BLaER1 (cell line): ENCODE measurements at regions not wholly inside any gene's neighbourhood (a gene's known extent, or its start where the extent isn't known, plus 50 kb on each side); places are given as distances from the start of the nearest gene placed in this dataset.
A peak's percentile ranks its signal among the peaks of the same experiment; 100 is the strongest.

Experiments
- H3K27ac ChIP-seq: shearing (Covaris generic); formaldehyde crosslinking; 2 replicates; pipeline ENCODE4 v1.8.1; 2022
- H3K27me3 ChIP-seq: shearing (Covaris generic); formaldehyde crosslinking; 2 replicates; pipeline ENCODE4 v1.8.1; 2022
- H3K36me3 ChIP-seq: shearing (Covaris generic); formaldehyde crosslinking; 2 replicates; pipeline ENCODE4 v1.8.1; 2022
- H3K4me1 ChIP-seq: shearing (Covaris generic); formaldehyde crosslinking; 2 replicates; pipeline ENCODE4 v1.8.1; 2022
- H3K4me2 ChIP-seq: shearing (Covaris generic); formaldehyde crosslinking; 2 replicates; pipeline ENCODE4 v1.8.1; 2022
- H3K4me3 ChIP-seq: shearing (Covaris generic); formaldehyde crosslinking; 2 replicates; pipeline ENCODE4 v1.8.1; 2022
- H3K9ac ChIP-seq: shearing (Covaris generic); formaldehyde crosslinking; 2 replicates; pipeline ENCODE4 v1.8.1; 2022
- H3K9me3 ChIP-seq: shearing (Covaris generic); formaldehyde crosslinking; 2 replicates; pipeline ENCODE4 v1.8.1; 2022
- H4K20me1 ChIP-seq: shearing (Covaris generic); formaldehyde crosslinking; 2 replicates; pipeline ENCODE4 v1.8.1; 2022
- Cebpa-rat ChIP-seq: shearing (Covaris generic); IDR thresholded peaks from 2 replicates; pipeline ENCODE4 v1.8.1; 2022

DNA sequence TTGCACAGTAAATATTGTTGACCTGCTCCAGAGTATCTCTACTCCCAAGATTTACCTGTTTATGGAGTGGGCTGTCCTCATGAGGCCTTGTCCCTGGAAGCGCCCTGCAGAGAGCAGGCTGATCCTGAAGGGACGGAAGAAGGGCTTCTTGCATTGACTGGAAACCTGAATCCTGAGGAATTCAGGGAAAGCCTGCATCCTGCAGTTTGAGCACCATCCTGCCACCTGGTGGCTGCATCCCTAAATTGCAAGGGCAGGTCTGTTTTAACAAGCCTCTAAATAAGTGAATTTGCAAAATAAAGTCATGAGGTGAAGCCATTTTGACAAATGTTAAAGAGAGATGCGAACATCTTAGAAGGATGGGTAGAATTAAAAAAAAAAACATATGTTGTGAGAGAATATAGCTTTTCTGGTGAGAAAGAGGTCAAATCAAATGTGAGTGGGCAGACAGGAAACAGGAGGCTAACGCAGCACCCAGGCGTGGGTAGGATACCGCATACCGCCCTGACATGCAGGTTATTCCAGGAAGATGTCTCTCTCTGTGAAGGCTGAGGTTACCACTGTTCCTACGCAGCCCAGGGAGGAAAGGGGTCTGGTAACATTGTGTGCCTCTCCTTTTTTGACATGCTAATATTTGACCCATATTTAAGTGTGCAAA, 754.9 kb downstream of the RNF144A start:
- no peak overlapping the region for H3K4me2 ChIP-seq

DNA sequence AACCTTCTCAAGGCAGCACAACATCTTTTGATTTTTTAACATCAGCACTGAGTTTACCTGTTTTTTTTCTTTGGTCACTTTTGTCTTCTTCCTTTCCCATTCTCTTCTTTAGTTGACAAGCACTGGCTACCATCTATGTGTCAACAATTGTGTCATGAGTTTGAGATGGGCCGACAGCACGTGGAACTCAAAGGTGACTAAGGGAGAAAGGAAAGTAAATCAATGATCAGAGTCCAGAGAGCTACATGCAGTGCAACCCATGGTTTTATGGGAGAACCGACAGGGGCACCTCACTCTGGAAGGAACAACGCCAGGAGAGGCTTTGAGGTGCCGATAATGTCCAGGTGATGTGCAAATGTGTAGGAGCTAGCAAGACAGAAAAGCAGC, 755.5 kb downstream of the RNF144A start:
- H3K4me1 ChIP-seq = no peaks in the 10 kb centered on the region
- H3K27ac ChIP-seq = no peak overlapping the region
- H3K36me3 ChIP-seq = no peaks in the 10 kb centered on the region
- no peak overlapping the region for H3K9ac ChIP-seq
- no peak overlapping the region for H3K4me2 ChIP-seq
- H3K4me3 ChIP-seq = no peak overlapping the region
- H3K27me3 ChIP-seq = no peaks in the 10 kb centered on the region
- H4K20me1 ChIP-seq = no peaks in the 10 kb centered on the region
- no peak for TF ChIP-seq Cebpa-rat
- H3K9me3 ChIP-seq = no peaks in the 10 kb centered on the region

More for the DNA sequence above, 754.9 kb downstream of the RNF144A start:
- Histone ChIP-seq H3K9me3 (no peaks in the 10 kb centered on the region), H4K20me1 (no peaks in the 10 kb centered on the region), H3K27ac (no peak overlapping the region), H3K36me3 (no peaks in the 10 kb centered on the region), H3K9ac (no peak overlapping the region), H3K27me3 (no peaks in the 10 kb centered on the region), H3K4me1 (no peaks in the 10 kb centered on the region), H3K4me3 (no peak overlapping the region)
- TF ChIP-seq Cebpa-rat = no peak

DNA sequence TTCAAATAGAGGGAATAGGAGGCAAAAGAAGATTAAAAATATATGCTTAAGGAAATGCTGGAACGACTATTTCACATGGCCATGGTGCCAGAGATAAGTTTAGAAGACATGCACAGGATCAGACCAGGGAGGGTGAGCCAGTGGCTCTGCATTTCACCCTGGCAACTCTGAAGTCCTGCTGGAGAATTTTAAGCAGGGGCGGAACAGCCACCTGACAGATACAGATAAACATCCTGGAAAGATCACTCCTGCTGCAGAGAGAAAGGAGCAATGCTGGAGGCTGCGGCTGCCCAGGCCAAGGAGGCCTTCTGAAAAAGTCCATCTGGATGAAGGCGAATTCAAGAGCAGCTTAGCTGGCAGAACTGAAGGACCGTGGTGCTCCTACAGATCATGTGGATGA, 755.9 kb downstream of the RNF144A start:
- H3K4me3 ChIP-seq = no peak overlapping the region
- H3K9me3 ChIP-seq = no peaks in the 10 kb centered on the region
- no peak for TF ChIP-seq Cebpa-rat
- no peak overlapping the region for H3K4me2 ChIP-seq
- H4K20me1 ChIP-seq = no peaks in the 10 kb centered on the region
- no peaks in the 10 kb centered on the region for H3K27me3 ChIP-seq
- H3K36me3 ChIP-seq = no peaks in the 10 kb centered on the region
- no peak overlapping the region for H3K9ac ChIP-seq
- H3K27ac ChIP-seq = no peak overlapping the region
- no peaks in the 10 kb centered on the region for H3K4me1 ChIP-seq

DNA sequence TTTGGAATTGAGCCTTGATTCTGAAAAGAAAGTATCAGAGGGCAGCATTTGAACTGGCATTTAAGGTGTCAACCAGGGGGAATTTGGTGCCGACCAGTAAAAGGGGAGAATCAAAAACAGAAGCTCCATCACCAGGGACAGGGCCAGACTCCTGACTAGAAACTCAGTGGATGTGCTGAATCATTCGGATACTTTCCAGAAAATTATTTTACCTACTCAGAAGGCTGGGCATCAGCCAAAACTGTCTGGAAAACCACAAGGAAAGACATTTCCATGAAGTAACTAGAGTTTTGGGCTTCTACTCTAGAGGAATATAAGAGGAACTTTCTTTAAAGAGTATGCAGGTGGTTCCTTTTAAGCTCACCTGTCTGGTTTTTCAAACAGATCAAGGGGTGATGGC, 756.6 kb downstream of the RNF144A start:
- Histone ChIP-seq H3K9ac (no peak overlapping the region), H3K27me3 (no peaks in the 10 kb centered on the region), H3K4me1 (no peaks in the 10 kb centered on the region), H3K36me3 (no peaks in the 10 kb centered on the region), H3K9me3 (no peaks in the 10 kb centered on the region), H3K27ac (no peak overlapping the region), H3K4me2 (no peak overlapping the region), H3K4me3 (no peak overlapping the region), H4K20me1 (no peaks in the 10 kb centered on the region)
- TF ChIP-seq Cebpa-rat = no peak

DNA sequence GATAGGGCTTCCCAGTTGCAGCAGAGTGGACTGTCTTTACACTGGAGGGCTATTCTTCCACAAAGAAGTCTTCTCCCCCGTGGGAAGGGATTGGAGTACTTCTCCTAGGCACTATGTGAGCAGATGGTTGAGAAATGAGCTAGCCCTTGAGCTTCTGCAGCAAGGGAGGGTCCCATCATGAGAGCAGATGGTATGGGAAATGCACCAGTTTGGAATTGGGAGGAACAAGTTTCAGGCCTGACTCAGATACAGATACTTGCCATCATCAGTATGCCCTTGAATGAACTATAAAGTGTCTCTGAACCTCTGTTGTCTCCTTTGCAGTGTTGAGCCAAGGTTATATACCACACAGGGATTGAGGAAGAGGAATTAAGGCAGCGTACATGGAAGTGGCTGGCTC, 757.4 kb downstream of the RNF144A start:
- Histone ChIP-seq H3K27ac (no peak overlapping the region), H3K9me3 (no peaks in the 10 kb centered on the region), H3K9ac (no peak overlapping the region), H3K4me1 (no peaks in the 10 kb centered on the region), H3K27me3 (no peaks in the 10 kb centered on the region), H3K4me3 (no peak overlapping the region), H3K4me2 (no peak overlapping the region), H4K20me1 (no peaks in the 10 kb centered on the region), H3K36me3 (no peaks in the 10 kb centered on the region)
- TF ChIP-seq Cebpa-rat = no peak

DNA sequence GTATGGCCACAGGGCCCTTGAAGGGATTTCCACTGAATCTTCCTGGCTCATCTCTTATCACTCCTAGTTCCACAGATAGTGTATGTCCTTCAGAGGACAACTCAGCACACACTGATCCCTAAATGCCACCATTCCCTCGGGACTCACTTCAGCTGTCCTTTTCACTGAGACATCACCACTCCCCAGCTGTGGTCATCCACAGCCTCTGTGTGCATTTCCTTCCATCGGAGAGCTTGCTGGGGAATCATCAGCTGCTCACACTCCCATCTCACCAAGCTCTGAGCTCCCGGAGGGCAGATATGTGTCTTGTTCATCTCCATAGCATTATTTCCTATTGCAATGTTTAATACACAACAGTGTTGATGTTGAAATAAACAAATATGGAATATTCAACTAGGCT, 759.5 kb downstream of the RNF144A start:
- Histone ChIP-seq H3K27me3 (no peaks in the 10 kb centered on the region), H3K4me1 (no peaks in the 10 kb centered on the region), H3K9me3 (no peaks in the 10 kb centered on the region), H3K4me3 (no peak overlapping the region), H3K27ac (no peak overlapping the region), H3K36me3 (no peaks in the 10 kb centered on the region), H3K4me2 (no peak overlapping the region), H3K9ac (no peak overlapping the region), H4K20me1 (no peaks in the 10 kb centered on the region)
- no peak for TF ChIP-seq Cebpa-rat

DNA sequence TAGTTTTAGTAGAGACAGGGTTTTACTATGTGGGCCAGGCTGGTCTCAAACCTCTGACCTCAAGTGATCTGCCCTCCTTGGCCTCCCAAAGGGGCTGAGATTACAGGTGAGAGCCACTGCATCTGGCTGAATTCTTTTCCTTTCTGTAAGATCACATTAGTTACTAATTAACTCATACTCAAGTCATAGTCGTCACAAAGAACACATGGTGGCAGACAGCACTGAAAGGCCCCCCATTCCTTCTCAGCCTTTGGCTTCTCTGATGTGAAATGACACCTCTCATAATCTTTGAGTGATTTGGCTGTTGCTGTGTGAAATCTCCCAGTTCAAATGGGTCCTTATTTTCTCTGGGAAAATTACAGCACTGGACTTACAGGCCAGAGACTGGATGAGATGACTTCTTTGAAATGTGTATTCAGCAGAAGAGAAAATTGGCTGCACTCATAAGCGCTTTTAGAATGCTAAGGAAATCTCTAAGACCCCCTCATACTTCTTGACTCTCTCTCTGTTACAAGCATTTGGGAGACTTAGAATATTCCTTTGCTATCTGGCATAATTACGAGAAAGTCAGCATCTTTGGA, 764.8 kb downstream of the RNF144A start:
- no peaks in the 10 kb centered on the region for H3K9me3 ChIP-seq
- no peak overlapping the region for H3K9ac ChIP-seq
- H4K20me1 ChIP-seq = no peaks in the 10 kb centered on the region
- TF ChIP-seq Cebpa-rat = no peak
- peaks cover 10% of the 10 kb centered on the region for H3K4me1 ChIP-seq
- H3K4me2 ChIP-seq = no peak overlapping the region
- H3K36me3 ChIP-seq = no peaks in the 10 kb centered on the region
- no peak overlapping the region for H3K27ac ChIP-seq
- no peaks in the 10 kb centered on the region for H3K27me3 ChIP-seq
- H3K4me3 ChIP-seq = no peak overlapping the region

DNA sequence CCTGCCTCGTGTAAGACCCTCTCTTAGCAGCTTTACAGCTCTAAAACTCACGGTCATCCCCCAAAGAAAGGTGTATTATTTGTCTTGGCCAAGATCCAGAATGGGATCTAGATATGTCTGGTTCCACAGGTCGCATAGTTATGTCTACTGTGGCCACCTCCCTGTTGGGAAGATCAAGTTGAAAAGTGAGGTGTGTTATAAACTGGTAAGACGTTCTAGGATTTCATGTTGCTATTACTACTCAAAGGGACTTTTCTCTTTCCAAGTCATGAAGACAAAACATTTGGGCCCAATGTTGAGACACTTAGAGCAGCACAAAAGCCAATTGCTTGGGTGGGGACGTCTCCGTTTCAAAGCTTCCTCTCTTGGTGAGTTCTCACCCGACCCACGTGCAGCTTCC, 766.0 kb downstream of the RNF144A start:
- no peak for TF ChIP-seq Cebpa-rat
- H3K27me3 ChIP-seq = no peaks in the 10 kb centered on the region
- no peaks in the 10 kb centered on the region for H3K36me3 ChIP-seq
- no peak overlapping the region for H3K4me3 ChIP-seq
- H3K9me3 ChIP-seq = no peaks in the 10 kb centered on the region
- no peak overlapping the region for H3K27ac ChIP-seq
- peaks cover 10% of the 10 kb centered on the region for H3K4me1 ChIP-seq
- no peaks in the 10 kb centered on the region for H4K20me1 ChIP-seq
- H3K4me2 ChIP-seq = peak overlapping the region; percentile 56; the same call in 1 of the 2 replicates
- no peak overlapping the region for H3K9ac ChIP-seq

DNA sequence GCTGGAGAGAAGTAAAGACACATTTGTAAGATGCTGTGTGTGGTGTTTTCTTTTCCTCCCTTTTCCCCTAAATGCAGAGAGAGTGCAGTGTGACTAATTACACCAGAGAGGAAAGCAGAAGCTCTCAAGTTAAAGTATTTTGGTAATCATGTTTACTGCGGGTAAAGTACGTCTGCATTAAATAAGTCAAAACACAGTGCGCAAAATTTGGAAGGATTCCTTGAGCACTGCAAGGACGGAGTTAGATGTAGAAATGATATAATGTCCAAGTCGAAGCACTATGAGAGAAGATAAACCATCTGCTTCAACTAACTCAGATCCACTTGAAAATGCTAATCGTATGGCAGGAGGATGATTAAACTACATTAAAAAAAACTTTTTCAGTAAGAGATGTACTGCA, 766.5 kb downstream of the RNF144A start:
- Histone ChIP-seq H4K20me1 (no peaks in the 10 kb centered on the region), H3K4me1 (peaks cover 10% of the 10 kb centered on the region), H3K36me3 (no peaks in the 10 kb centered on the region), H3K9me3 (no peaks in the 10 kb centered on the region), H3K27me3 (no peaks in the 10 kb centered on the region), H3K4me3 (no peak overlapping the region), H3K4me2 (no peak overlapping the region), H3K27ac (no peak overlapping the region), H3K9ac (no peak overlapping the region)
- no peak for TF ChIP-seq Cebpa-rat

DNA sequence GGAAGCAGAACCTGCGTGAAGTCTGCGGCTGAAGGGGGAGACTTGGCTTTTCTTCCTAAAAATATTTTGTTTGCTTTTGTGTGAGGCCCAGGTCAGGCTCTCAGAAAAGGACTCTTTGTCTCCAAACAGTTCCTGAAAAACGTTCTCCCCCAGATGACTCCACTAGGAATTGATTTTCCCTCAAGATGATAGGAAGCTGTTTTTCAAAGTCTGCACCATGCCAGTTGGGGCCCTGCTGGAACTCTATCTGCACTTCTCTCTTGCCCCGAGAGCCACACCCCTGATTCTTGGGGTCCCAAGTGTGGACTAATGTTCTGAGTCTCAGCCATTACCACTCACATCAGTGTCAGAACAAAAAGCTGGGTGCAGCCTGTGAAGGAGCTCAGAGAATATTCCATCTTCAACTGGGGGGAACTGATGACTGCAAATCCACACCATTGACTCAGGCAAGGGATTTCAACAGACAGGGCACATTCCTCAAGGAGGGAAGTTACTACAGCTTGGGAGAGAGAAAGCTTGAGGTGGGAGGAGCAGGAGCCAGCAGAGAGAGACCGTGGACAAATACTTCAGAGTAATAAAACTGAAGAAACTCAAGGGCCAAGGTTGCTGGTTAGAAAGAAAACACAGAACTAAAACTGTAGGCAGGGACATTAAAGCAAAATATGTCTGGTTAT, 768.3 kb downstream of the RNF144A start:
- H3K36me3 ChIP-seq = no peaks in the 10 kb centered on the region
- no peak overlapping the region for H3K4me3 ChIP-seq
- H3K4me1 ChIP-seq = peaks cover 10% of the 10 kb centered on the region
- no peaks in the 10 kb centered on the region for H4K20me1 ChIP-seq
- no peak for TF ChIP-seq Cebpa-rat
- H3K27ac ChIP-seq = no peak overlapping the region
- H3K9me3 ChIP-seq = no peaks in the 10 kb centered on the region
- no peaks in the 10 kb centered on the region for H3K27me3 ChIP-seq
- no peak overlapping the region for H3K9ac ChIP-seq
- no peak overlapping the region for H3K4me2 ChIP-seq
